ENCODE measurements at regions not wholly inside any gene's neighbourhood (a gene's known extent, or its start where the extent isn't known, plus 50 kb on each side); places are given as distances from the start of the nearest gene placed in this dataset.

DNA sequence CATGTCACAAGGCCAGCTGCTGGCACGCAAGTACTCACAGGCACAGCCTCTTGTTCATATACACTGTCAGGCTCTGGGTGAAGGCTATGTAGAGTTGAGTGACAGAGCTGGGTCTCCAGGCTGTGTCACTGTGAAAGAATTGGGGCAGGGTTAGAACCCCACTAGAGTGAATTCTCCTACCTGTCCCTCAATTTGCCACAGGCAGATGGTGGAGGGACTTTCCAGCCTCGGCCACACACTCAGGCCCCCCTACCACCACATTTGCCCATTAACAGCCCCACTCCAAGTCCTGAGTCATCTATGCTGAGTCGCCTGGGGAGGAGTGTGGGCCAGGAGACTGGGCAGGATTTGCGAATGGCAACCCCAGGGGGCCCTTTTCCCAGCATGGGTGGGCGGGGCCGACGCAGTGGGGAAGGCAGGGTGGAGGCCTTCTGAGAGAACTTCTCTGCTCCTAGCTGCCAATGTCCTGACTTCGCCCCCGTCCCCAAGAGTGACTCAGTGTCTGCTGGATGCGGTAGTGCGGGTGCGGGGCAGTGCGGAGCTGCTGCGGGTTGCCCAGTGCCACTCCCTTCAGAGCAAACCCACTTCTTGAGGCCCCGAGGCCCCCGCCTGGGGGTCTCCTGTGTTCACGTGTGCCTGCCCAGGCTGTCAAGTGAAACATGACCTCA, 50.3 kb upstream of the PSD2 start:
- peak; percentile 89 for DNase-seq (ENCODE audit: low read depth)
- TF ChIP-seq, protein P1, sequence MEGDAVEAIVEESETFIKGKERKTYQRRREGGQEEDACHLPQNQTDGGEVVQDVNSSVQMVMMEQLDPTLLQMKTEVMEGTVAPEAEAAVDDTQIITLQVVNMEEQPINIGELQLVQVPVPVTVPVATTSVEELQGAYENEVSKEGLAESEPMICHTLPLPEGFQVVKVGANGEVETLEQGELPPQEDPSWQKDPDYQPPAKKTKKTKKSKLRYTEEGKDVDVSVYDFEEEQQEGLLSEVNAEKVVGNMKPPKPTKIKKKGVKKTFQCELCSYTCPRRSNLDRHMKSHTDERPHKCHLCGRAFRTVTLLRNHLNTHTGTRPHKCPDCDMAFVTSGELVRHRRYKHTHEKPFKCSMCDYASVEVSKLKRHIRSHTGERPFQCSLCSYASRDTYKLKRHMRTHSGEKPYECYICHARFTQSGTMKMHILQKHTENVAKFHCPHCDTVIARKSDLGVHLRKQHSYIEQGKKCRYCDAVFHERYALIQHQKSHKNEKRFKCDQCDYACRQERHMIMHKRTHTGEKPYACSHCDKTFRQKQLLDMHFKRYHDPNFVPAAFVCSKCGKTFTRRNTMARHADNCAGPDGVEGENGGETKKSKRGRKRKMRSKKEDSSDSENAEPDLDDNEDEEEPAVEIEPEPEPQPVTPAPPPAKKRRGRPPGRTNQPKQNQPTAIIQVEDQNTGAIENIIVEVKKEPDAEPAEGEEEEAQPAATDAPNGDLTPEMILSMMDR (conservative IDR thresholded peaks at IDR 0.05; ENCODE audit: low read depth, low read length), result no peak
- no peak overlapping the region for H3K4me3 ChIP-seq (ENCODE audit: low read depth, low read length)

DNA sequence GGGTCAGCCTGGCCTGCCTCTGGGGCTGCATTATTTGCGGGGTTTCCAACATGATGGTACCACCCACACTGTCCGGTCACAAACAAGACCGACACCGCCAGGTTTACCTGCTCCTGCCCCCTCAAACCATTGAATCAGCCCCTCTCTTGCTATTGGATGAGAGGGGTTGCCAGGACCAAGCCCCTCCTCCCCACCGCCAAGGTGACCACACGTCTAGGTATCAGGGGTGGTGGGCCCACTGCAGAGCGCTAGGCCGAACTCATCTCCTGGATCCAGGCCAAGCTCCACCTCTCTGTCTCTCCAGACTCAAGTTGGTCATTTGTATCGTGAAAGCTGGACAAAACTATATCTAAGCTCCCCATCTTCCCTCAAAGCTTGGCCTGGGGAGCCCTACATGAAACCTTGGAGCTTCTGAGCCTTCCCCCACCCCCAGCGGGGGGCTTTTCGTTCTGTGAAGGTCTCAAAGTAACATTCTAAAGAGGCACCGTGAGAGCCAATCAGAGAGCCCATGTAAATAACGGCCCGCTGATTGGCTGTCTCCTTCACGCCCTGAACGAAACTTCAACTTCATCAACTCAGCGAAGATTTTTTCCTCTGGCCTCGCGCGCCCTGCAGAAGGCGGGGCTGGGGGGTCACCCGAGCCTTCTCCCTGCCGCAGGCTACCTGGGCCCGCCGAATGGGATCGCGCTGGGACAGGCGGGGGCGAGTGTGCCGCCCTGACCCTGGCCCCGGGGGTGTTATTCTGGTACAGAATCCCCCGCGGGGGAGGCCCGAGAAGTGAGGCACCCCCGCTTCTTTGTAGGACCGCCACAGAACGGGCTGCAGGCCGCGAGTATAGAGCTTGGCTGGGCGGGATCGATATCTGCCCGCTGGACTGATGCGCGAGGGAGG, 49.6 kb upstream of the PSD2 start:
- peak overlapping the region; percentile 51 for H3K4me3 ChIP-seq (ENCODE audit: low read depth, low read length)
- TF ChIP-seq, protein P1 (conservative IDR thresholded peaks at IDR 0.05; ENCODE audit: low read depth, low read length), result no peak
- DNase-seq (ENCODE audit: low read depth), result peak; percentile 92
